Urinary bladder (tissue), 3 donors: ENCODE measurements at regions not wholly inside any gene's neighbourhood (a gene's known extent, or its start where the extent isn't known, plus 50 kb on each side); places are given as distances from the start of the nearest gene placed in this dataset.
"Not testable (repeated sequence)": the region's sequence is repeated elsewhere in the genome, so short reads cannot be mapped to it uniquely, and the experiment has no call there.

ENCODE experiments used
- DNase-seq: peaks from one replicate; pipeline ENCODE4 v3.0.0-alpha.2; 2015; ENCODE audit errors: extremely low spot score
- H3K27ac ChIP-seq: one replicate; pipeline ENCODE4 v1.5.1; 2013; ENCODE audit warnings: low read depth, mild to moderate bottlenecking, moderate library complexity
- H3K36me3 ChIP-seq: one replicate; pipeline ENCODE4 v1.6.1; 2013; ENCODE audit warnings: mild to moderate bottlenecking, moderate library complexity; ENCODE audit not compliant: insufficient read depth
- H3K4me1 ChIP-seq: one replicate; pipeline ENCODE4 v1.6.1; 2013; ENCODE audit warnings: mild to moderate bottlenecking, moderate library complexity; ENCODE audit not compliant: insufficient read depth
- H3K4me3 ChIP-seq: one replicate; pipeline ENCODE4 v1.5.1; 2013; ENCODE audit warnings: low read depth, low read length
- WGBS: extraction: QIAGEN DNeasy Blood & Tissue Kit; methylation state at CpG from one replicate; pipeline ENCODE4 v1.1.7; 2013; 5-methylcytosine and 5-hydroxymethylcytosine counted together
- donor health status: healthy with polysubstance abuse.
- donor health status: healthy.

- DNase-seq: no peak
- H3K4me3 ChIP-seq: no peak overlapping the region
- H3K27ac ChIP-seq: no peak overlapping the region
- no peaks in the 10 kb centered on the region for H3K4me1 ChIP-seq
- WGBS: 97% methylated on average over 3 of the region's 3 CpGs
- no peaks in the 10 kb centered on the region for H3K36me3 ChIP-seq
Observed at GRCh38 chr2:51791496-51791895, 759.6 kb upstream of the NRXN1 start.

GRCh38 chr2:51790854-51791253 is 758.9 kb upstream of the NRXN1 start:
- Histone ChIP-seq H3K4me1 (no peaks in the 10 kb centered on the region), H3K36me3 (no peaks in the 10 kb centered on the region), H3K4me3 (no peak overlapping the region), H3K27ac (no peak overlapping the region)
- DNase-seq: no peak
- WGBS: 93% methylated on average over 2 of the region's 2 CpGs

GRCh38 chr2:51789918-51790317 is 758.0 kb upstream of the NRXN1 start:
- Histone ChIP-seq H3K36me3 (no peaks in the 10 kb centered on the region), H3K4me1 (no peaks in the 10 kb centered on the region), H3K4me3 (no peak overlapping the region), H3K27ac (no peak overlapping the region)
- WGBS: 81% methylated on average over 2 of the region's 2 CpGs
- DNase-seq: no peak

GRCh38 chr2:51782921-51783765 is 751.2 kb upstream of the NRXN1 start:
- 63% methylated on average over 6 of the region's 6 CpGs for WGBS
- Histone ChIP-seq H3K27ac (no peak overlapping the region), H3K4me1 (no peaks in the 10 kb centered on the region), H3K4me3 (no peak overlapping the region), H3K36me3 (no peaks in the 10 kb centered on the region)
- DNase-seq: no peak

GRCh38 chr2:51781691-51782090 is 749.8 kb upstream of the NRXN1 start:
- no peak for DNase-seq
- 93% methylated on average over 4 of the region's 4 CpGs for WGBS
- H3K4me1 ChIP-seq: no peaks in the 10 kb centered on the region

GRCh38 chr2:51780353-51780752 is 748.4 kb upstream of the NRXN1 start:
- Histone ChIP-seq H3K27ac (no peak overlapping the region), H3K4me1 (no peaks in the 10 kb centered on the region), H3K36me3 (no peaks in the 10 kb centered on the region), H3K4me3 (no peak overlapping the region)
- 98% methylated on average over 26 of the region's 26 CpGs for WGBS
- no peak for DNase-seq

More at GRCh38 chr2:51781691-51782090, 749.8 kb upstream of the NRXN1 start:
- no peak overlapping the region for H3K4me3 ChIP-seq
- H3K27ac ChIP-seq: no peak overlapping the region
- no peaks in the 10 kb centered on the region for H3K36me3 ChIP-seq

- not testable (repeated sequence) for H3K27ac ChIP-seq, H3K4me3 ChIP-seq, H3K36me3 ChIP-seq, H3K4me1 ChIP-seq, DNase-seq
- 92% methylated on average over 7 of the region's 7 CpGs for WGBS
Observed at GRCh38 chr2:51779723-51780122, 747.8 kb upstream of the NRXN1 start.

- Histone ChIP-seq H3K4me1 (no peaks in the 10 kb centered on the region), H3K4me3 (no peak overlapping the region), H3K36me3 (no peaks in the 10 kb centered on the region), H3K27ac (no peak overlapping the region)
- DNase-seq: no peak
- WGBS: 76% methylated on average over 3 of the region's 3 CpGs
Observed at GRCh38 chr2:51778806-51779205, 746.9 kb upstream of the NRXN1 start.

- not testable (repeated sequence) for H3K36me3 ChIP-seq, DNase-seq, H3K27ac ChIP-seq, H3K4me1 ChIP-seq, H3K4me3 ChIP-seq
- WGBS: 94% methylated on average over 12 of the region's 12 CpGs
Observed at GRCh38 chr2:51774606-51775005, 742.7 kb upstream of the NRXN1 start.

- Histone ChIP-seq H3K36me3 (no peaks in the 10 kb centered on the region), H3K4me3 (no peak overlapping the region), H3K4me1 (no peaks in the 10 kb centered on the region), H3K27ac (no peak overlapping the region)
- DNase-seq: no peak
Observed at GRCh38 chr2:51760441-51760840, 728.5 kb upstream of the NRXN1 start.

GRCh38 chr2:51758081-51758480 is 726.1 kb upstream of the NRXN1 start:
- Histone ChIP-seq H3K4me1 (no peaks in the 10 kb centered on the region), H3K4me3 (no peak overlapping the region), H3K36me3 (no peaks in the 10 kb centered on the region), H3K27ac (no peak overlapping the region)
- no peak for DNase-seq
- WGBS: 63% methylated on average over 1 of the region's 1 CpG

- no peaks in the 10 kb centered on the region for H3K4me1 ChIP-seq
- WGBS: 85% methylated on average over 1 of the region's 1 CpG
- no peak overlapping the region for H3K4me3 ChIP-seq
- no peaks in the 10 kb centered on the region for H3K36me3 ChIP-seq
- no peak overlapping the region for H3K27ac ChIP-seq
- no peak for DNase-seq
Observed at GRCh38 chr2:51734115-51734514, 702.2 kb upstream of the NRXN1 start.

GRCh38 chr2:51723691-51724090 is 691.8 kb upstream of the NRXN1 start:
- Histone ChIP-seq H3K36me3 (no peaks in the 10 kb centered on the region), H3K27ac (no peak overlapping the region), H3K4me1 (no peaks in the 10 kb centered on the region), H3K4me3 (no peak overlapping the region)
- no peak for DNase-seq
- WGBS: 0% methylated on average over 1 of the region's 1 CpG

- Histone ChIP-seq H3K36me3 (no peaks in the 10 kb centered on the region), H3K4me1 (no peaks in the 10 kb centered on the region), H3K4me3 (no peak overlapping the region), H3K27ac (no peak overlapping the region)
- no peak for DNase-seq
- WGBS: 79% methylated on average over 1 of the region's 1 CpG
Observed at GRCh38 chr2:51722311-51722710, 690.4 kb upstream of the NRXN1 start.
